HCT116 (cell line): ENCODE measurements at regions not wholly inside any gene's neighbourhood (a gene's known extent, or its start where the extent isn't known, plus 50 kb on each side); places are given as distances from the start of the nearest gene placed in this dataset.

Experiments used
- ATAC-seq: fragments of 200-7000 bp; cut with Tn5 transposase; 2 replicates; pipeline ENCODE4 v1.9.1; 2020; ENCODE audit warnings: mild to moderate bottlenecking, moderate library complexity
- BruUV-seq: library from RNA; stranded (reverse); fragments of 400-500 nt; replicated peaks from 2 replicates; lab custom pipeline; 2021; lab: Mats Ljungman, UMichigan
- CTCF ChIA-PET: fragments of 300-600 bp; sonication (Branson Sonifier 250); formaldehyde crosslinking; loops from one replicate; lab custom pipeline; 2021; ENCODE audit warnings: antibody characterized with exemption; lab: Charles Lee
- POLR2A ChIA-PET: fragments of 300-600, 350-600 bp; sonication (Branson Sonifier 250); formaldehyde crosslinking; loops from one replicate; lab custom pipeline; 2021; ENCODE audit warnings: antibody characterized with exemption; lab: Charles Lee
- RAD21 ChIA-PET, 2 experiments: fragments of 300-600 bp; sonication (Branson Sonifier 250); formaldehyde crosslinking; loops; one replicate each; lab custom pipeline; 2023; ENCODE audit warnings: low total read pairs in 2 of 2; ENCODE audit not compliant: uncharacterized antibody in 2 of 2, unreplicated experiment in 2 of 2, low non-redundant PET in 1 of 2; lab: Charles Lee
- DNase-seq: peaks from one replicate; pipeline ENCODE4 v3.0.0-alpha.2; 2010; ENCODE audit warnings: low read depth, low spot score
- H2AFZ ChIP-seq: fragments of 200-600 bp; shearing (Covaris generic), sonication (generic); 2 replicates; pipeline ENCODE4 v1.6.1; 2017; ENCODE audit warnings: low read depth, mixed run types, mixed read lengths, antibody characterized with exemption, low read length; ENCODE audit not compliant: poor library complexity, severe bottlenecking
- H3K27ac ChIP-seq: 2 replicates; pipeline ENCODE4 v1.5.1; 2012; ENCODE audit warnings: low read depth, low read length
- H3K27me3 ChIP-seq: fragments of 200-600 bp; sonication (generic); 2 replicates; pipeline ENCODE4 v1.6.1; 2016; ENCODE audit warnings: mixed run types, low read length, mixed read lengths; ENCODE audit not compliant: insufficient read depth
- H3K36me3 ChIP-seq, 2 experiments: fragments of 200-500 bp in 1 of 2; fragments of 200-600 bp in 1 of 2; sonication (Bioruptor generic) in 1 of 2; sonication (generic) in 1 of 2; 2 replicates each; pipeline versions ENCODE4 v1.5.1 to v1.6.1; 2014 to 2016; ENCODE audit warnings: low read length in 2 of 2, inconsistent platforms in 1 of 2, mixed read lengths in 1 of 2, mixed run types in 1 of 2; ENCODE audit not compliant: insufficient read depth in 2 of 2, control insufficient read depth in 1 of 2
- H3K4me1 ChIP-seq, 2 experiments: fragments of 200-600 bp in 1 of 2; sonication (generic) in 1 of 2; 2 replicates each; pipeline versions ENCODE4 v1.5.1 to v1.6.1; 2012 to 2017; ENCODE audit warnings: low read length in 2 of 2, inconsistent platforms in 1 of 2, mild to moderate bottlenecking in 1 of 2, mixed read lengths in 1 of 2, mixed run types in 1 of 2, moderate library complexity in 1 of 2; ENCODE audit not compliant: insufficient read depth in 2 of 2, control insufficient read depth in 1 of 2
- H3K4me2 ChIP-seq: fragments of 200-600 bp; sonication (generic); 2 replicates; pipeline ENCODE4 v1.6.1; 2017; ENCODE audit warnings: mixed run types, low read length, mixed read lengths
- H3K4me3 ChIP-seq, 2 experiments: fragments of 200-600 bp in 1 of 2; sonication (generic) in 1 of 2; replicated peaks in 1 of 2; 2 replicates each; pipeline ENCODE4 v1.5.1; 2011 to 2016; ENCODE audit warnings: low read length in 2 of 2, control low read depth in 1 of 2, low read depth in 1 of 2, mild to moderate bottlenecking in 1 of 2, mixed read lengths in 1 of 2, mixed run types in 1 of 2
- H3K79me2 ChIP-seq: fragments of 200-600 bp; sonication (generic); 2 replicates; pipeline ENCODE4 v1.6.1; 2017; ENCODE audit warnings: mild to moderate bottlenecking, mixed run types, low read length, moderate library complexity, mixed read lengths; ENCODE audit not compliant: insufficient read depth
- H3K9ac ChIP-seq: fragments of 200-600 bp; sonication (generic); 2 replicates; pipeline ENCODE4 v1.6.1; 2016; ENCODE audit warnings: low read length, mixed read lengths
- H3K9me2 ChIP-seq: fragments of 200-600 bp; sonication (generic), shearing (Covaris generic); 2 replicates; pipeline ENCODE4 v1.6.1; 2017; ENCODE audit warnings: mixed run types, mild to moderate bottlenecking, moderate library complexity; ENCODE audit not compliant: insufficient read depth
- H3K9me3 ChIP-seq, 2 experiments: fragments of 200-500 bp in 1 of 2; fragments of 200-600 bp in 1 of 2; sonication (Bioruptor generic) in 1 of 2; sonication (generic) in 1 of 2; 2 replicates each; pipeline ENCODE4 v1.6.1; 2014 to 2017; ENCODE audit warnings: low read length in 2 of 2, mixed read lengths in 2 of 2, inconsistent platforms in 1 of 2, low read depth in 1 of 2, mild to moderate bottlenecking in 1 of 2, mixed run types in 1 of 2, moderate library complexity in 1 of 2; ENCODE audit not compliant: control insufficient read depth in 1 of 2, insufficient read depth in 1 of 2
- H4K20me1 ChIP-seq: fragments of 200-600 bp; sonication (generic), shearing (Covaris generic); 2 replicates; pipeline ENCODE4 v1.6.1; 2017; ENCODE audit warnings: mixed run types, mild to moderate bottlenecking, moderate library complexity; ENCODE audit not compliant: insufficient read depth
- CBX3 ChIP-seq: IDR thresholded peaks from 2 replicates; pipeline ENCODE4 v1.6.1; 2012; ENCODE audit warnings: low read depth
- CEBPB ChIP-seq: IDR thresholded peaks from 2 replicates; pipeline ENCODE4 v1.6.1; 2012; ENCODE audit warnings: low read depth
- EGR1 ChIP-seq: IDR thresholded peaks from 2 replicates; pipeline ENCODE4 v1.6.1; 2012; ENCODE audit warnings: low read depth
- ELF1 ChIP-seq: IDR thresholded peaks from 2 replicates; pipeline ENCODE4 v1.6.1; 2012; ENCODE audit warnings: low read depth, borderline replicate concordance
- EZH2 ChIP-seq: fragments of 200-600 bp; sonication (generic); IDR thresholded peaks from 2 replicates; pipeline ENCODE4 v1.6.1; 2017; ENCODE audit warnings: antibody characterized with exemption, mixed run types
- EZH2phosphoT487 ChIP-seq: fragments of 200-600 bp; IDR thresholded peaks from 2 replicates; pipeline ENCODE4 v1.6.1; 2018; ENCODE audit warnings: antibody characterized with exemption, borderline replicate concordance
- FOSL1 ChIP-seq: IDR thresholded peaks from 2 replicates; pipeline ENCODE4 v1.6.1; 2012; ENCODE audit warnings: low read depth
- JUND ChIP-seq: IDR thresholded peaks from 2 replicates; pipeline ENCODE4 v1.6.1; 2012
- POLR2A ChIP-seq: IDR thresholded peaks from 2 replicates; pipeline ENCODE4 v1.7.0; 2011; ENCODE audit warnings: borderline replicate concordance; ENCODE audit not compliant: insufficient read depth, insufficient read length; ENCODE audit errors: extremely low read depth
- RAD21 ChIP-seq: IDR thresholded peaks from 2 replicates; pipeline ENCODE4 v1.6.1; 2012; ENCODE audit warnings: low read depth, mild to moderate bottlenecking
- SP1 ChIP-seq: IDR thresholded peaks from 2 replicates; pipeline ENCODE4 v1.6.1; 2012; ENCODE audit warnings: low read depth
- SRF ChIP-seq: IDR thresholded peaks from 2 replicates; pipeline ENCODE4 v1.6.1; 2012; ENCODE audit warnings: low read depth
- YY1 ChIP-seq: IDR thresholded peaks from 2 replicates; pipeline ENCODE4 v1.6.1; 2011; ENCODE audit warnings: low read length, low read depth, moderate library complexity, mild to moderate bottlenecking; ENCODE audit not compliant: insufficient replicate concordance; ENCODE audit errors: extremely low read depth
- ZNF274 ChIP-seq: fragments of 200-500 bp; sonication (Bioruptor generic); IDR thresholded peaks from 2 replicates; pipeline ENCODE4 v1.6.1; 2014; ENCODE audit warnings: mild to moderate bottlenecking, low read depth, low read length, inconsistent platforms
- intact Hi-C: fragments of 100-400 bp; cut with micrococcal nuclease; formaldehyde crosslinking; loops from 2 replicates; pipeline ENCODE4 v1.10.0; 2022
- TF ChIP-seq, protein P1 (sequence below): IDR thresholded peaks from 2 replicates; pipeline ENCODE4 v1.6.1; 2011; ENCODE audit warnings: mild to moderate bottlenecking, low read length, moderate library complexity; ENCODE audit not compliant: insufficient replicate concordance; ENCODE audit errors: extremely low read depth
- TF ChIP-seq, protein P2 (sequence below): IDR thresholded peaks from 2 replicates; pipeline ENCODE4 v1.6.1; 2012; ENCODE audit warnings: low read depth

- Histone ChIP-seq H4K20me1 (no peaks in the 10 kb centered on the region), H3K9me3 (peaks cover 1 to 7% of the 10 kb centered on the region in 2 experiments; a peak in 2 of 4 replicates), H3K36me3 (no peaks in the 10 kb centered on the region), H3K9me2 (no peaks in the 10 kb centered on the region), H3K27me3 (no peaks in the 10 kb centered on the region), H3K9ac (no peak overlapping the region), H2AFZ (no peak overlapping the region), H3K27ac (no peak overlapping the region), H3K4me2 (no peak overlapping the region), H3K79me2 (no peaks in the 10 kb centered on the region), H3K4me1 (no peaks in the 10 kb centered on the region), H3K4me3 (no peak overlapping the region)
- intact Hi-C loops = no loop called here
- DNase-seq = no peak
- ATAC-seq = no peak
- BruUV-seq = no TSS peak
- TF ChIP-seq EZH2phosphoT487 (no peak), CBX3 (no peak), JUND (no peak)
- TF ChIP-seq, protein P1, sequence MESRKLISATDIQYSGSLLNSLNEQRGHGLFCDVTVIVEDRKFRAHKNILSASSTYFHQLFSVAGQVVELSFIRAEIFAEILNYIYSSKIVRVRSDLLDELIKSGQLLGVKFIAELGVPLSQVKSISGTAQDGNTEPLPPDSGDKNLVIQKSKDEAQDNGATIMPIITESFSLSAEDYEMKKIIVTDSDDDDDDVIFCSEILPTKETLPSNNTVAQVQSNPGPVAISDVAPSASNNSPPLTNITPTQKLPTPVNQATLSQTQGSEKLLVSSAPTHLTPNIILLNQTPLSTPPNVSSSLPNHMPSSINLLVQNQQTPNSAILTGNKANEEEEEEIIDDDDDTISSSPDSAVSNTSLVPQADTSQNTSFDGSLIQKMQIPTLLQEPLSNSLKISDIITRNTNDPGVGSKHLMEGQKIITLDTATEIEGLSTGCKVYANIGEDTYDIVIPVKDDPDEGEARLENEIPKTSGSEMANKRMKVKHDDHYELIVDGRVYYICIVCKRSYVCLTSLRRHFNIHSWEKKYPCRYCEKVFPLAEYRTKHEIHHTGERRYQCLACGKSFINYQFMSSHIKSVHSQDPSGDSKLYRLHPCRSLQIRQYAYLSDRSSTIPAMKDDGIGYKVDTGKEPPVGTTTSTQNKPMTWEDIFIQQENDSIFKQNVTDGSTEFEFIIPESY = no peak
- CTCF ChIA-PET = no interaction called here
- RAD21 ChIA-PET = no interaction called here
- POLR2A ChIA-PET = no interaction called here
Observed at GRCh38 chr11:91798240-91798639, 426.4 kb upstream of the FAT3 start.

DNA sequence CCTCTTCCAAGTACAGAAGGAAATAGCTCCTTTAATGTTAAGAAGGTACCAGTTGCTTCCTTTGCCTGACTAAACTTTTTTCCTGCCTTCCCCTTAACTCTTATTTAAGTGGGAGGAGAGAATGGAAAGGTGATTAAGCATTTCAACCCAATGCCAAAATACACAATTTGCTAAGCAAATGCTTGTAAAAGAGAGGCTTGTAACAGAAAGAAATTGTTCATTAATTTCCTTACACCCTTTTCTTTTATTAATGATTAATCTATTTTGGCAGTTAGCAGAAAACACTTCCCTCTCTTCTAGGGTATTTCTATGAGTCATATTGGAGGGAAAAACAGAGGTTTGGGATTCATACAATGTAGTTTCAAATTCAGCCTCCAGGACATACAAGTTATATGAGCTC lies 427.6 kb upstream of the FAT3 start:
- ATAC-seq (no peak), DNase-seq (no peak)
- H3K4me3 ChIP-seq = no peak overlapping the region
- no peaks in the 10 kb centered on the region for H3K27me3 ChIP-seq
- no peaks in the 10 kb centered on the region for H3K36me3 ChIP-seq
- H3K9me3 ChIP-seq = peaks cover 5 to 7% of the 10 kb centered on the region in 2 experiments; a peak in 2 of 4 replicates
- H3K9ac ChIP-seq = no peak overlapping the region
- ChIA-PET RAD21 (no interaction called here), CTCF (no interaction called here)
- H3K4me2 ChIP-seq = no peak overlapping the region
- intact Hi-C loops = no loop called here
- H3K9me2 ChIP-seq = no peaks in the 10 kb centered on the region
- no peaks in the 10 kb centered on the region for H3K4me1 ChIP-seq
- no peak overlapping the region for H2AFZ ChIP-seq
- no peak for TF ChIP-seq CEBPB
- TF ChIP-seq FOSL1 = no peak
- TF ChIP-seq EZH2 = no peak
- TF ChIP-seq RAD21 = no peak
- no peak for TF ChIP-seq ZNF274
- TF ChIP-seq POLR2A = no peak
- TF ChIP-seq, protein P2, sequence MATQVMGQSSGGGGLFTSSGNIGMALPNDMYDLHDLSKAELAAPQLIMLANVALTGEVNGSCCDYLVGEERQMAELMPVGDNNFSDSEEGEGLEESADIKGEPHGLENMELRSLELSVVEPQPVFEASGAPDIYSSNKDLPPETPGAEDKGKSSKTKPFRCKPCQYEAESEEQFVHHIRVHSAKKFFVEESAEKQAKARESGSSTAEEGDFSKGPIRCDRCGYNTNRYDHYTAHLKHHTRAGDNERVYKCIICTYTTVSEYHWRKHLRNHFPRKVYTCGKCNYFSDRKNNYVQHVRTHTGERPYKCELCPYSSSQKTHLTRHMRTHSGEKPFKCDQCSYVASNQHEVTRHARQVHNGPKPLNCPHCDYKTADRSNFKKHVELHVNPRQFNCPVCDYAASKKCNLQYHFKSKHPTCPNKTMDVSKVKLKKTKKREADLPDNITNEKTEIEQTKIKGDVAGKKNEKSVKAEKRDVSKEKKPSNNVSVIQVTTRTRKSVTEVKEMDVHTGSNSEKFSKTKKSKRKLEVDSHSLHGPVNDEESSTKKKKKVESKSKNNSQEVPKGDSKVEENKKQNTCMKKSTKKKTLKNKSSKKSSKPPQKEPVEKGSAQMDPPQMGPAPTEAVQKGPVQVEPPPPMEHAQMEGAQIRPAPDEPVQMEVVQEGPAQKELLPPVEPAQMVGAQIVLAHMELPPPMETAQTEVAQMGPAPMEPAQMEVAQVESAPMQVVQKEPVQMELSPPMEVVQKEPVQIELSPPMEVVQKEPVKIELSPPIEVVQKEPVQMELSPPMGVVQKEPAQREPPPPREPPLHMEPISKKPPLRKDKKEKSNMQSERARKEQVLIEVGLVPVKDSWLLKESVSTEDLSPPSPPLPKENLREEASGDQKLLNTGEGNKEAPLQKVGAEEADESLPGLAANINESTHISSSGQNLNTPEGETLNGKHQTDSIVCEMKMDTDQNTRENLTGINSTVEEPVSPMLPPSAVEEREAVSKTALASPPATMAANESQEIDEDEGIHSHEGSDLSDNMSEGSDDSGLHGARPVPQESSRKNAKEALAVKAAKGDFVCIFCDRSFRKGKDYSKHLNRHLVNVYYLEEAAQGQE = no peak
- TF ChIP-seq ELF1 = no peak
- no peak for TF ChIP-seq EGR1
- no peak for TF ChIP-seq YY1
- TF ChIP-seq SP1 = no peak
- TF ChIP-seq CBX3 = no peak
- TF ChIP-seq SRF = no peak
- TF ChIP-seq, all 23 proteins: peak for 0
- Histone ChIP-seq H4K20me1 (no peaks in the 10 kb centered on the region), H3K27ac (no peak overlapping the region), H3K79me2 (no peaks in the 10 kb centered on the region)
- no TSS peak for BruUV-seq
- POLR2A ChIA-PET = no interaction called here
